Putamen (tissue), 1 donor: ENCODE measurements at regions not wholly inside any gene's neighbourhood (a gene's known extent, or its start where the extent isn't known, plus 50 kb on each side); places are given as distances from the start of the nearest gene placed in this dataset.
"Not testable (repeated sequence)": the region's sequence is repeated elsewhere in the genome, so short reads cannot be mapped to it uniquely, and the experiment has no call there.

ENCODE experiments used
- DNase-seq: peaks from one replicate; pipeline ENCODE4 v3.0.0-alpha.2; 2016; ENCODE audit warnings: low spot score

DNA sequence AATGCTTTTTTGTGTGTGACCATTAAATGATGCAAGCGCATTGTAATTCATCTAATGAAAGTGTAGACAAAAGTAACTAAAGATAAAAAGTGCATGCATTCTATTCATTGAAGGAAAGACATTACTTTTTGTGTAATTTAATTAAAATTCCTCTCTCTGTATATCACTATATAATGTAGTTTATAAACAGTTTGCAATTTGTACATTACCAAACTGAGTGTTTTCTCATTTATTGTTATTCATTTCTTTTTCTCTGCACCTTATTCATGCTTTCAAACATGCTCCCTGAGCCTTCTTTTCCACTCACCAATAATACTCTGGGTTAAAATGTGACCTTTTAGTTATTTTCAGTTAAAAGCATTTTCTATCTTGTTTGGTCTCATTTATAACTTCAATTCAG is 713.7 kb upstream of the AADAT start:
- no peak for DNase-seq

DNA sequence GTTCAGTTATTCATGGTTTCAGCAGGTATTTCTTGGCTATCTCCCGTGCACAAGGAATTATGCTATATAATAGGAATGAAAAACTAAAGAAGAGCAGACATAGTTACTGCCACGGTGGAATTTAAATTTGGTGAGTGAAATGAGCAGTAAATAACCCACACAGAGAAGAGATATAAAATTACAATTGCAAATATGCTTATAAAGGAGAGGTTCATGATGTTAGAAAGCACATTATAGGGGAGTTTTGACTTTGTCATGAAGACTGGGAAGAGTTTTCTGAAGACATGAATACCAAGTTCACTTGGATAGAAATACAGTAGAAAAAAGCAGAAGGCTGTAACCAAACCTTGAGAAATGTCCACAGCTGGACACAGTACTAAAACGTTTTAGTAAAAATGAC is 712.0 kb upstream of the AADAT start:
- no peak for DNase-seq

DNA sequence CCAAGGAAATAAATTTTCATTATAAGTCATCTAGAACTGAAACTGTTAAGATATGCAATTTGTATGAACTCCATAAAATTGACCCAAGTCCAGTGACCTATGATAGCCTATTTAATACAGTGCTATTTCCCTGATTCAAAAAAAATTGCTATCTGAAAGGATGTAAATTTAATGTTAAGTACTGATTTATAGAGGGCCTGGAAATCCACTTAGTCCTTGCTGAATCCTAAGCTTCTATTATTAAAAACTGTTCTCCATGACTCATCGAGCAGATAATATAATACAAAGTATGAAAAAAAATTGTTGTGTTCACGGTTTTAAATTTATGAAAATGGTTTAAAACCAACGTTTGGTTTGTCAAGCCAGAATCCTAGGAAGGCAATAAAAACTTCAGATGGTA is 704.8 kb upstream of the AADAT start:
- no peak for DNase-seq

DNA sequence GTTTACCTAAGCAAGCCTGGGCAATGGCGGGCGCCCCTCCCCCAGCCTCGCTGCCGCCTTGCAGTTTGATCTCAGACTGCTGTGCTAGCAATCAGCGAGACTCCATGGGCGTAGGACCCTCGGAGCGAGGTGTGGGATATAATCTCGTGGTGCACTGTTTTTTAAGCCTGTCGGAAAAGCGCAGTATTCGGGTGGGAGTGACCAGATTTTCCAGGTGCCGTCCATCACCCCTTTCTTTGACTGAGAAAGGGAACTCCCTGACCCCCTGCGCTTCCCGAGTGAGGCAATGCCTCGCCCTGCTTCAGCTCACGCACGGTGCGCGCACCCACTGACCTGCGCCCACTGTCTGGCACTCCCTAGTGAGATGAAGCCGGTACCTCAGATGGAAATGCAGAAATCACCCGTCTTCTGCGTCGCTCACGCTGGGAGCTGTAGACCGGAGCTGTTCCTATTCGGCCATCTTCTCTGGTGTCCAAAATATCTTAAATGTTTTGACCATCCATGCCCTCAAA is 698.8 kb upstream of the AADAT start:
- not testable (repeated sequence) for DNase-seq

DNA sequence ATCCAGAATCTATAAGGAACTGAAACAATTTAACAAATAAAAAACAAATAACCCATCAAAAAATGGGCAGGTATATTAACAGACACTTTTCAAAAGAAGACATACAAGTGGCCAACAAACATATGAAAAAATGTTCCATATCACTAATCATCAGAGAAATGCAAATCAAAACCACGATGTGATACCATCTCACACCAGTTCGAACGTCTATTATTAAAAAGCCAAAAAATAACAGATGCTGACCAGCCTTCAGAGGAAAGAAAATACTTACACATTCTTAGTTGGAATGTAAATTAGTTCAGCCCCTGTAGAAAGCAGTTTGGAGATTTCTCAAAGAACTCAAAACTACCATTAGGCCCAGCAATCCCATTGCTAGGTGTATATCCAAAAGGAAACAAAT is 687.9 kb upstream of the AADAT start:
- no peak for DNase-seq

DNA sequence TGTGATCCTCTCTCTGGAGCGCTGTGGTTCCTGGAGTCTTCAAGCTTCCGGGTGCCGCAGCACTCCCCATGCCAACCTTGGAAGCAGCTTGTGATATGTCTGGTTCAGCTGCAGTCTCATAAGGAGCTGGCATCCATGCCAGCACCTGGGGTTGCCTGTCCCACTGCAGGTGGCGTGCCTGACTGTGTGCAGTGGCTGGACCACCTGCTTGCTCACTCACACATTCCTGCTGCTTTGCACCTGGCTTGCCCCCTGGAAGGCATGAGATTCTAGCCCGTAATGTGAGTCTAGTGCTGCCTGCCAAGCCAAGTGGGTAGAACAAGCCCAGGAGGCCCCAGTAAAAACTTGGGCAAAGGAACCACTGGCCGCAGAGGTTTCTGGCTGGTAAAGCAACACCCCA is 687.2 kb upstream of the AADAT start:
- no peak for DNase-seq

DNA sequence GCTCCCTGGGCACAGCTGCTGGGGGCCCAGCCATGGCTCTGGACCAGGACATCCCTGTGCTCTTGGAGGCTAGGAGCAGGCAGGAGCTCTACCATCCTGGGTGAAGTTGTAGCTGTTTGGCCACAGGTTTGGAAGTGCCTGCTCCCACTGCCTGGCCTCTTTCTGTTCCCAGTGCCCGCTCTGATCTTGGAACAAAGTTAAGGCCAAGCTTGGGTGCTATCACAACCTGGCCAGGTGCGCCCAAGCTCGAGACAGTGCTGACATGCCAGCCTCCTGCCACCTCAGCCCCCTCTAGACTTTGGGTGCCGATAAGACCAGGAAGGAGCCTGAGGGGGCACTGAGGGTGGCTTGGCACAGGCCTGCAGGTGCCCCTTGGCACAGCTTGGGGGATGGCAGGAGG is 686.1 kb upstream of the AADAT start:
- no peak for DNase-seq

DNA sequence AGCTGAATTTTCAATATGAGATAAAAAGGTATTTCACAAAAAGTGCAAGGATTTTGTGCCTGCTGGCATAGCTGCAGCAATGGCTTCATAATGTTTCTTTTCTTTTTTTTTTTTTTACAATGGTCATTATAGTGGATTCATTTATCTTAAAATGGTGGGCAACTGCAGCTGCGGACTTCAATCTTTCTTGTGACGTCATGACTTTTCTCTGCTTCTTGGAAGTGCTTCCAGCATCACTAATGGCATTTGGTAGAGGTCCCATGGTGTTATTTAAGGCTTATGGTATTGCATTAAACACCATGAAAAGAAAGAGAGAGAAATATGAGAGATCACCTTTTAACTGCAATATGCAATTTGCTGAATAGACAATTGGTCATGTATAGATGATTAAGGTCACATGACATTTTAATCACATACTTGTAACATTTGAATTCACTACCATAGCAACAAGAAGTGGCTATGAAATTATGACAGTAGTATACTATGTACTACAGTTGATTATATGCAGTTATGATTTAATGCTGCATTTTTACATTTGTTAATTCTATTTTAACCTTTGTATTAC is 684.0 kb upstream of the AADAT start:
- DNase-seq: no peak

DNA sequence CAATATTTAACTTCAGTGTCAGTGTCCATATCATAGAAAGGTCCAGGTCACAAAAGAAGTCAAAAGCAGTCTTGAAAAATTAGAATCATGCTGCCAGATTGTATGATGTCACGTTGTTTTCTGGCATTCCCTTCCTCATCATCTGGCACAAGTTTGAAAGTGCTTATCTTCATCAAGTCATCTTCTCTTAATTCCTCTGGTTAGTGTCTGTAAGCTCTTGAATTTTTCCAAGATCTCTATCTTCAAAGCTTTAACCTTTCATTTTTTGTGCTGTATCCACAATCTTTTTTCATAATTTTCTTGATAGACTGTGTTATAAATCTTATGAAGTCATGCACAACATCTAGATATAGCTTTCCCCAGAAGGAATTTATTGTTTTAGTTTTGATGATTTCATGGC is 682.7 kb upstream of the AADAT start:
- DNase-seq: no peak

DNA sequence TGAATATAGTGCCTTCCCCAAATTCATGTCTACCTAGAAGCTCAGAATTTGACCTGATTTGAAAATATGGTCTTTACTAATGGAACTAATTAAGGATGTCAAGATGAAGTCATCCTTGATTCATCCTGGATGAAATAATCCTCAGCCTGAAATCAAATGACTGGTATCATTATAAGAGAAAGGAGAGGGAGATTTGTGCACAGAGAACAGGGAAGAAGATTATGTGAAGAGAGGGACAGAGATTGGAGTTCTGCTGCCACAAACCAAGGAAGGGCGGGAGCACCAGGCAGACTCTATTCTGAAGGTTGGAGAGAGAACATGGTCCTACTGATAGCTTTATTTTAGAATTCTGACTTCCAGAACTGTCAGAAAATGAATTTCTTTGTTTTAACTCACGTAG is 680.9 kb upstream of the AADAT start:
- DNase-seq: no peak

DNA sequence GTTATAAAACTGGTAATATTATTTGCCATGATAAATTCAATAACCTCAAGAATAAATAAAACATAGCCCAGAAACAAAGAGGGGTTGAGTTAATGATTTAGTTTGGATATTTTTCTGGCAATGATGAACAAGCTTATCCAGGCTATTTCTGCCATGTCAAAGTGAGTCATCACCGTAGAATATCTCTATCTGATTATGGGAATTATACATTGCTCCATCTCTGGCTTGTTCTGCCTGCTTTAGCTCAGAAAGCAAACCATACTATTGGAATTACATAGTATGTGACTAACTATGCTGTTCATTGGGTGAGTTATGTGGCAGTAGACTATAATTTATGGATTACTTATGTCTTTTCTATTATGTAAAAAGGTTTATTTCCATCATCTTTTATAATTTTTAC is 680.1 kb upstream of the AADAT start:
- DNase-seq: no peak

DNA sequence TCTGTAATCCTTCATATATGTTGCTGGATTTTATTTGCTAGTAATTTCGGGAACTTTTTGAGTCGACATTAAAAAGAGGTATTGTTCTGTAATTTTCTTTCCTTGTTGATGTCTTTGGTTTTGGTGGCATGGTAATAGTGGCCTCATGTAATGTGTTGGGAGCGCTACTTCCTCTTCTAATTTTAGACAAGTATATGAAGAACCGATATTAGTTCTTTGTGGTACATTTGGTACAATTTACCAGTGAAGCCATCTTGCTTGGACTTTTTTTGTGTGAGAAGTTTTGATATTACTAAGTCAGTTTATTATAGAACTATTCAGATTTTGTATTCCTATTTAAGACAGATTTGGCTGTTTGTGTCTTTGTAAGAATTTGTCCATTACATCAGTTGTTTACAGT is 669.2 kb upstream of the AADAT start:
- DNase-seq: no peak

DNA sequence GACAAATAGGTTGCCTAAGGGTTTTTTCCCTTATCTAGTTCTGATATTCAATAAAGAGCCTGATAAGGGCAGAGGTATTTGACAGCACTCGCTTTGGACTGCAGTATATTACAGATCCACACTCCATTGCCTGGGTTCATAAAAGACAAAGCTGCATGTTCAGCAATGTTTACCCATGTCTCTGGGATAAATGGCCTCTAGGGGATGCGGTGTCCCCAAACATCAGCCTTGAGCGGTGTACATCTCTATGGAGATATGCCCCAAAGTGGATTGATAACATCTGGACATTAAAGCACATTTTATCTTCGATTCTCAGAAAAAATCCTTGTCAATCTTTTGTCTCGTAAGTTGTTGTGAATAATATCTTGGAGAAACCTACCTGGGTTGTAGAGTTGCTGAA is 660.8 kb upstream of the AADAT start:
- DNase-seq: no peak

DNA sequence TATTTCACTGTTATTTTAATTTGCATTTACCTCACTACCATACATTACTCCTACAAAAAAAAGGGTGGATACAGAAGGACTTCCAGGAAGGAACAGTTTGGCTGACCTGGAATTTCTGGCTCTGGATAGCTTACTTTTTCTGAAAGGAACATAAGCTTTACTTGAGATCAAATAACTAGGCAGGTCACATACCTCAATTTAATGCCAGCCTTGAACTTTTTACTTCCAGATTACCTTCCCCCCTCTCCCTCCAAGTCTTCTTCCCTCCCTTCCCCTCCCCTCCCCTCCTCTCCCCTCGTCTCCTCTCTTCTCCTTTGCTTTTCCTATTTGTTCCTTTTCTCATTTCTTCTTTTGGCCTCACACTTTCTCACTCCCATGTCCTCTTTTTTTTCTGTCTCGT is 659.2 kb upstream of the AADAT start:
- no peak for DNase-seq

DNA sequence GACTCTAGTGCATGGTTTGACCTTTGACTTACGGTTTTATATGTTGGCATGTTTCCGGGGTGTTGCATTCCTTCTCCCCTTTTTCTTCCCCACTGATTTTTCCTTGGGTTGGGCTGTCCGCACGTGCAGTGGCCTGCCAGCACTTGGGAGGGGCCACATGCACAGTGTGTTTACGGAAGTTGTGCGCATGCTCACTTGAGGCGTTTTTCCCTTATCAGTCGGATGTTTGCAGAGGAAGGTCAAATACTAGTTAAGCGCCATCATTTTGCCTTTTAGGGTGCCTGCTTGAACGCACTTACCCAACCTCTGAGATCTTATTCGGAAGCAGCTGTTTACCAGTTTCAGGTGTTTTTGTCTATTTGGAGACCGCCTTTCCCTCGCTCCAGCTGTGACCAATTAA is 653.9 kb upstream of the AADAT start:
- no peak for DNase-seq

DNA sequence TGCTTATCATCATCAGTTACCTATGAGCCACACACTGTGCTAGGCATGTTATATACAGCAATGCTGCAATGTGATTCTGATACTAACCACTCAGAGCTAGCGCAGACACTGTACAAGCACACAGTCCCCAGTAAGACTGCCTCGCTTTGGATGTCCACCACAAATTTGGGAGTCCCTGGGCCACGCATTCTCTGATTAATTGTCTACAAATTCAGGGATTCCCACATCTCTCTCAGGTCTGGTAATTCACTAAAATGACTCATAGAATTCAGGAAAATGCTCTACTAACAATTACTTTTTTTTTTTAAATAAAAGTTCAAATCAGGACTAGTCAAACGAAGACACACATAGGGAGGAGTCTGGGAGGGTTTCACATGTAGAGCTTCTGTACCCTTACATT is 652.1 kb upstream of the AADAT start:
- no peak for DNase-seq

DNA sequence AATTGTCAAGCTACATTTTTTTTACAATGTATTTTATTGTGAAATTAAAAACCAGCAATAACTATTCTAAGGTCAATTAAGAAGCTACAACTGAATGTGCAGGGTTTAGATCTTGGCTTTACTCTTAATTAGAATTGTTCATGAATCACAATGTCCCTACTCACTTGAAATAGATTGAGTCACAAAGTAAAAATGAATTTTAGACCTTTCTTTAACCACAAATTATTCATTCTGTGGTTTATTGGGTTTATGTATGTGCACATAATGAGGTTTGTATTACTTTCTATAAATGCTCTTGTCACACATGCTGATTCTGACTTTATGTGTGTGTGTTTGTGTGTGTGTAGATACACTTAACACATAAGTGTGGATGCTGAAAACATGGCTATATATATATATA is 647.0 kb upstream of the AADAT start:
- DNase-seq: no peak

DNA sequence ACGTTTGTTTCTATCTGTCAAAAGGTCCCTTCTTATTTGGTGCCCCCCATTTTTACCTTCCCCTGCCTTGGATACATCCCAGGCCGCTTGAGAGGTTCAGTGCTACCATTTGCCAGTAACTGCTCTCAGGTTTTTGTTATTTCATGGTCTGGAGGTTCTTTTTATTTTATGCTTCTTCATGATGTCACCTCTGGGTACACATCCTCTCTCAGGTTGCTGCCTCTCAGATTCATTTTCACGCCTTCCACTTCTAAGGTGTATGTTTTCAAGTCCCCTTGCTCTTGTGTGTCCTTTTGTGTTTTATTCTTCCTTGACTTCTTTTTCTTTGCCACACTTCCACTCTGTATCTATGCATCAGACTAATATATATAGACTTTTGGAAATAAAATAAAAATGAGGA is 640.1 kb upstream of the AADAT start:
- no peak for DNase-seq

DNA sequence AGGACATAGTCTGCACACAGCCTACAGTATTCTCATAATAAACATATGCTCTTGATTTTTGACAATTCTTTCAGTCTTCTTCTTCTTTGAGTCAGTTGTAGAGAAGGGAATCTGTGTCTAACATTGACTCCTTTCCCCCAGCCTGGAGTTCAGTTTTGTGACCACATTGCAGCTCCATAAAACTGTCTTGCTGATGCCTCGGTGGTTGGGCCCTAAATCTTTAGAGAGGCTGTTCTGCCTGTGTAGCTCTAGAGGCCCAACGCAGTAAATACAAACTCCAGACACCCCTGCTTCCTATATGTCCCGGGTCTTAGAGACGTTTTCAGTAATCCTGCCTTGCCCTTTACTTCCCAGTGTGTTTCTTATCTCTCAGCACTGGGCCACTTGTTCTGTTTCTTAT is 639.5 kb upstream of the AADAT start:
- DNase-seq: no peak

DNA sequence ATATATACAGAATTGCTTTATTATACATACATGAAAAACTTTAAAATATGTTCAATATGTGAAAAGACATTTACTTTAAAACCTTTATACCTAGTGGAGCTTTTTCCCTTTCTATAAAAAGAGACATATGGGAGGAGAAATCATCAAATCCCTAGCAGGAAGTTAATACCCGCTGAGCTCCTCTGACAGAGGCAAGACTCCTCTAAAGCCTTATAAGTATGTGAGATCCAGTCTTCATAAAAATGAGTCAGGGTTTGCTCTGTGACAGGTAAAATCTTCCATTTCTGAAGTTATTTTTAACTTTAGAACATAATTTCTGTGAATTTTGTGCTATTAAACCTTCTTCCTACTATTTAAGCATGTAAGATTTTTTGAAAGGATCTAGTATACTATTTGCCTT is 634.4 kb upstream of the AADAT start:
- no peak for DNase-seq

DNA sequence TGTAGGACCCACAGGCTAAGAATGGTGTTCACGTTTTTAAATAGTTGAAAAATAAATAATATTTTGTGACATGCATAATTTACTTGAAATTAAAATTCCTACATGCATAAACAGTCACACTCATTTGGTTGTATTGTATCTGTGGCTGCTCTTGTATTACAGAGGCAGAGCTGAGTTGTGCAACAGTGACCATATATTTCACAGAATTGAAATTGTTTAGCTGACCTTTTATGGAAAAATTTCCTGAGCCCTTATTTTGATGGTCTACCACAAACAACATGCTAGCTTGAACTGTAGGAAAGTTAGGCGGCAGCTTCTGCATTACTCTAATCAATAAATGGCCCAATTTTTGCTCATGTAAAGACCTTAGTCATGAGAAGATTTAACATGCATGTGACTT is 633.4 kb upstream of the AADAT start:
- no peak for DNase-seq

DNA sequence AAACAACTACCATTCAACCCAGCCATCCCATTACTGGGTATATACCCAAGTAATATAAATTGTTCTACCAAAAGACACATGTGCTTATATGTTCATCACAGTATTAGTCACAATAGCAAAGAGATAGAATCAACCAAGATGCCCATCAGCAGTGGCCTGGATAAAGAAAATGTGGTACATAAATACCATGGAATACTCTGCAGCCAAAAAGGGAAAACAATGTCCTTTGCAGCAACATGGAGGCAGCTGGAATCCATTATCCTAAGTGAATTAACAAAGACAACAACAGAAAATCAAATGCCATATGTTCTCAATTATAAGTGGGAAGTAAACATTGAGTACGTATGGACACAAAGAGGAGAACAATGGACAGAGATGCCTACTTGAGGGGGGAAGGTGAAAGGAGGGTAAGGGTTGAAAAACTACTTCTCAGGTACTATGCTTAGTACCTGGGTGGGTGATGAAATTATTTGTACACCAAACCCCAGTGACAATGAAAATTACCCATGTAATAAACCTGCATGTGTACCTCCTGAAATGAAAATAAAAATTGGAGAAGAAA is 632.1 kb upstream of the AADAT start:
- no peak for DNase-seq

DNA sequence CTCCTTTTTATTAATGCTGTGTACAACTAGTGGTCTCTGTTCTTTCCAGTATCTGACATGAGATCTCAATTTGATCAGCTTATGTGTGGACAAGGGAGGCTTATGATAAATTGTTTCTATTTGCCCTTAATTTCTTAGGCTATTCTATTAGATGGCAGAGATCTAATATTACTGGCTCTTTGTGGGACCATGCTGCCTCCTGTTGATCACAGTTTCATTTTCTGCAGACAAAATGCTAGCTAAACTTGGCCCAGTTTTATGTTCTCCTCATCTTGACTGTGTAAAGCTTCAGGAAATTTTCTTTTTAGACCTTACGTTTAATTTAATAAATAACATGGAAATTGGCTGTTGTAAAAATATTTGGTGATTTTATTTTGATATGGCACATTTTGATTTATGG is 627.1 kb upstream of the AADAT start:
- DNase-seq: no peak

DNA sequence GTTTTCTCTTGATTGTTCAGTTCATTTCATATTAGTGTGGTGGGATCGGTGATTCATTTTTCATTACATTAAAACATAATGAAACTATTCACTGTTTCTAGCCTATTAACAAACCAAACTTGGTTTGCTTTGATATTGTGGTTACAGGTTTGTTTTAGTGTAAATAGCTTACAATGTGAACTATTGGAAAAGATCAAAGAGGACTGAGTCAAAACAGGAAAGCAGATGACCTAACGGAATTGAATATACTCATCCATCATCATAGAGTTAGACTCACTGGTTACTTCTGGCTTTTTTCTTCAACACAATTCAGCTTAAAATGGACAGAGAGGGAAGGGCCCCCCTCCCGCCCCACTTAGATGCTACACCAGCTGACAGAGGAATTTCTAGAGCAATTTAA is 616.2 kb upstream of the AADAT start:
- no peak for DNase-seq

DNA sequence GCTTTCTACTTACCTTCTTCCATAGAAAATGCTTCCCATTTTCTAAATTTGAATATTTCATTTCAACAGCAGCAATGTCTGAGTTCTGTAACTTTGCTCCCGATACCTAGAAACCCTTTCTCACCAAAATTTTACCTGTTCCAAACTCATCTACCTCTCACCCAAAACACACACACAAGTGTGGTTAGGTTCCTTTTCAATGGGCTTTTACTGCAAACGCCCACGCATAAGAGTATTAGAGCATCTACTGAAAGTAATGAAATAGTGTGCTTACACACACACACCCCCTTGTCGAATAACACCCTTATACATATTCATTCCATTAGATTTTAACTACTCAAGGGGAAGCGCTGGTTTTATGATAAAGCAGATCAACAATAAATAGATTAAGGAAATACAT is 610.3 kb upstream of the AADAT start:
- no peak for DNase-seq
